SKM-1 (cell line): ENCODE measurements at regions not wholly inside any gene's neighbourhood (a gene's known extent, or its start where the extent isn't known, plus 50 kb on each side); places are given as distances from the start of the nearest gene placed in this dataset.

ENCODE experiments used
- DNase-seq: peaks from one replicate; lab custom pipeline; 2025; ENCODE audit not compliant: unreplicated experiment; lab: John Stamatoyannopoulos, UW

GRCh38 chrX:69307029-69307428 lies 141.8 kb upstream of the PJA1 start:
- no peak for DNase-seq

GRCh38 chrX:69306063-69306404 lies 140.8 kb upstream of the PJA1 start:
- no peak for DNase-seq

- DNase-seq: no peak
Observed at GRCh38 chrX:69305333-69306062, 140.2 kb upstream of the PJA1 start.

GRCh38 chrX:69303231-69303630 lies 138.0 kb upstream of the PJA1 start:
- DNase-seq: no peak

GRCh38 chrX:69299951-69300714 lies 134.9 kb upstream of the PJA1 start:
- no peak for DNase-seq

GRCh38 chrX:69299285-69299684 lies 134.0 kb upstream of the PJA1 start:
- DNase-seq: no peak

GRCh38 chrX:69298466-69299140 lies 133.3 kb upstream of the PJA1 start:
- DNase-seq: no peak

- DNase-seq: no peak
Observed at GRCh38 chrX:69297506-69297905, 132.3 kb upstream of the PJA1 start.

GRCh38 chrX:69293776-69294601 lies 128.7 kb upstream of the PJA1 start:
- DNase-seq: no peak

- no peak for DNase-seq
Observed at GRCh38 chrX:69291116-69291515, 125.9 kb upstream of the PJA1 start.

- no peak for DNase-seq
Observed at GRCh38 chrX:69290292-69290691, 125.0 kb upstream of the PJA1 start.

GRCh38 chrX:69289793-69290123 lies 124.5 kb upstream of the PJA1 start:
- DNase-seq: no peak

GRCh38 chrX:69289046-69289792 lies 124.0 kb upstream of the PJA1 start:
- DNase-seq: no peak

- no peak for DNase-seq
Observed at GRCh38 chrX:69287095-69287494, 121.8 kb upstream of the PJA1 start.

GRCh38 chrX:69286565-69286906 lies 121.3 kb upstream of the PJA1 start:
- no peak for DNase-seq

GRCh38 chrX:69285881-69286564 lies 120.8 kb upstream of the PJA1 start:
- no peak for DNase-seq

GRCh38 chrX:69285401-69285877 lies 120.2 kb upstream of the PJA1 start:
- DNase-seq: no peak

- DNase-seq: no peak
Observed at GRCh38 chrX:69284491-69284890, 119.2 kb upstream of the PJA1 start.

GRCh38 chrX:69282893-69283690 lies 117.8 kb upstream of the PJA1 start:
- no peak for DNase-seq
